HG03558 (cell line): ENCODE measurements at regions not wholly inside any gene's neighbourhood (a gene's known extent, or its start where the extent isn't known, plus 50 kb on each side); places are given as distances from the start of the nearest gene placed in this dataset.

Experiments used
- ATAC-seq: cut with Tn5 transposase; IDR thresholded peaks from one replicate; pipeline ENCODE4 v1.9.1; 2021; ENCODE audit warnings: moderate number of reproducible peaks; ENCODE audit not compliant: unreplicated experiment; ENCODE audit errors: extremely low read depth

- no peak for ATAC-seq
These were observed 234.3 kb downstream of the HS3ST1 start for GRCh38 chr4:11194431-11194830.

GRCh38 chr4:11189756-11190155 lies 238.9 kb downstream of the HS3ST1 start:
- ATAC-seq: no peak

GRCh38 chr4:11183356-11183740 lies 245.3 kb downstream of the HS3ST1 start:
- ATAC-seq: no peak

GRCh38 chr4:11182586-11183355 lies 245.9 kb downstream of the HS3ST1 start:
- ATAC-seq: no peak

GRCh38 chr4:11182031-11182430 lies 246.7 kb downstream of the HS3ST1 start:
- no peak for ATAC-seq

- ATAC-seq: no peak
These were observed 248.9 kb downstream of the HS3ST1 start for GRCh38 chr4:11179796-11180195.

- no peak for ATAC-seq
These were observed 250.3 kb downstream of the HS3ST1 start for GRCh38 chr4:11178433-11178832.

GRCh38 chr4:11175374-11175773 lies 253.3 kb downstream of the HS3ST1 start:
- ATAC-seq: no peak

- ATAC-seq: no peak
These were observed 262.1 kb downstream of the HS3ST1 start for GRCh38 chr4:11166606-11167005.

- no peak for ATAC-seq
These were observed 262.7 kb downstream of the HS3ST1 start for GRCh38 chr4:11166034-11166433.

GRCh38 chr4:11165052-11165451 lies 263.6 kb downstream of the HS3ST1 start:
- no peak for ATAC-seq

- ATAC-seq: no peak
These were observed 268.4 kb downstream of the HS3ST1 start for GRCh38 chr4:11160288-11160687.

GRCh38 chr4:11158971-11159370 lies 269.7 kb downstream of the HS3ST1 start:
- no peak for ATAC-seq

GRCh38 chr4:11155208-11155867 lies 273.4 kb downstream of the HS3ST1 start:
- ATAC-seq: no peak

GRCh38 chr4:11153171-11153750 lies 275.4 kb downstream of the HS3ST1 start:
- no peak for ATAC-seq

GRCh38 chr4:11152684-11153083 lies 276.0 kb downstream of the HS3ST1 start:
- ATAC-seq: no peak

- ATAC-seq: no peak
These were observed 277.2 kb downstream of the HS3ST1 start for GRCh38 chr4:11151500-11151899.

GRCh38 chr4:11149612-11150259 lies 279.0 kb downstream of the HS3ST1 start:
- ATAC-seq: no peak

- no peak for ATAC-seq
These were observed 288.8 kb downstream of the HS3ST1 start for GRCh38 chr4:11139871-11140270.

- ATAC-seq: no peak
These were observed 289.7 kb downstream of the HS3ST1 start for GRCh38 chr4:11138964-11139363.

- no peak for ATAC-seq
These were observed 294.0 kb downstream of the HS3ST1 start for GRCh38 chr4:11134705-11135104.
